ENCODE measurements at regions not wholly inside any gene's neighbourhood (a gene's known extent, or its start where the extent isn't known, plus 50 kb on each side); places are given as distances from the start of the nearest gene placed in this dataset.
"Not testable (repeated sequence)": the region's sequence is repeated elsewhere in the genome, so short reads cannot be mapped to it uniquely, and the experiment has no call there.

DNA sequence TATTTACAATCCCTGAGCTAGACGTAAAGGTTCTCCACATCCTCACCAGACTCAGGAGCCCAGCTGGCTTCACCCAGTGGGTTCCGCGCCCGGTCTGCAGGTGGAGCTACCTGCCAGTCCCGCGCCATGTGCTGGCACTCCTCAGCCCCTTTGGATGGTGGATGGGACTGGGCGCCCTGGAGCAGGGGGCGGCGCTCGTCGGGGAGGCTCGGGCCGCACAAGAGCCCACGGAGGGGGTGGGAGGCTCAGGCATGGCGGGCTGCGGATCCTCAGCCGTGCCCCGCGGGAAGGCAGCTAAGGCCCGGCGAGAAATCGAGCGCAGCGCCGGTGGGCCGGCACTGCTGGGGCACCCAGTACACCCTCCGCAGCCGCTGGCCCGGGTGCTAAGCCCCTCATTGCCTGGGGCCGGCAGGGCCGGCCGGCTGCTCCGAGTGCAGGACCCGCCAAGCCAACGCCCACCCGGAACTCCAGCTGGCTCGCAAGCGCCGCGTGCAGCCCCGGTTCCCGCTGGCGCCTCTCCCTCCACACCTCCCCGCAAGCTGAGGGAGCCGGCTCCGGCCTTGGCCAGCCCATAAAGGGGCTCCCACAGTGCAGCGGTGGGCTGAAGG is 448.3 kb downstream of the COL11A1 start:
- DNase-seq = not testable (repeated sequence)

DNA sequence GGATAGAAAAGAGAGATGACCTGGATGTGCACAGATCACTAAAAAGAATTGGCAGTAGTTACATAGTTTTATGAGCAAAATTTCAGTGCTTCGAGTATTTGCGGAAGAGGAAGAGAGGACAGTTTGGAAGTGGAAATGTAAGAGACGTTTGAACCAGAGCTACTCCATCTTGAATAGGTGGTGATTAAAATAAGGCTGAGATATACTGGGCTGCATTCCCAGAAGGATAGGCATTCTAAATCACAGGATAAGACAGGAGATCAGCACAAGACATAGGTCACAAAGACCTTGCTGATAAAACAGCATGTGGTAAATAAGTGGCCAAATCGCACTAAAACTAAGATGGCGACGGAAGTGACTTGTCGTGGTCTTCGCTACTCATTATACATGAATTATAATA is 453.3 kb downstream of the COL11A1 start:
- no peak for DNase-seq

DNA sequence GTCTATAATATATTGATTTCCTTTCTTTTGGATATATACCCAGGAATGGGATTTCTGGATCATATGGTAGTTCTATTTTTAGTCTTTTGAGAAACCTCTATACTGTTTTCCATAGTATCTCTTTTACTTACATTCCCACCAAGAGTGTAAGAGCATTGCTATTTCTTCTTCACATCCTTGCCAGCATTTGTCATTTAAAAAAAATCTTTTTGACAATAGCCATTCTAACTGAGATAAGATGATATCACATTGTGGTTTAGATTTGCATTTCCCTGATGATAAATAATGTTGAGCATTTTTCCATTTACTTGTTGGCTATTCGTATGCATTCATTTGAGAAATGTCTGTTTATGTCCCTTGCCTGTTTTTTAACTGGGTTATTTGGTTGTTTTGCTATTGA is 467.4 kb downstream of the COL11A1 start:
- DNase-seq = no peak

DNA sequence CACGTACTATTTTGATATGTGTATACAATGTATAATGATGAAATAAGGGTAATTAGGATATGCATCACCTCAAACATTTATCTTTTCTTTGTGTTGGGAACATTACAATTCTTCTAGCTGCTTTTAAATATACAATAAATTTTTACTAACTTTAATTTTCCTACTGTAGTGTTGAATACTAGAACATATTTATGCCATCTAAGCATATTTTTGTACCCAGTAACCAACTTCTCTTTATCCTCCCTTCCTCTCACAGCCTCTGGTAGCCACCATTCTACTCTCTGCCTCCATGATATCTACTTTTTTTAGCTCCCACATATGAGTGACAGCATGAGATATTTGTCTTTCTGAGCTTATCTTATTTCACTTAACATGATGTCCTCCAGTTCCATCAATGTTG is 468.0 kb downstream of the COL11A1 start:
- DNase-seq = no peak

GRCh38 chr1:102631691-102632090 is 476.6 kb downstream of the COL11A1 start:
- DNase-seq = no peak

GRCh38 chr1:102630041-102630440 is 478.3 kb downstream of the COL11A1 start:
- no peak for DNase-seq

GRCh38 chr1:102628109-102628613 is 480.2 kb downstream of the COL11A1 start:
- no peak for DNase-seq

DNA sequence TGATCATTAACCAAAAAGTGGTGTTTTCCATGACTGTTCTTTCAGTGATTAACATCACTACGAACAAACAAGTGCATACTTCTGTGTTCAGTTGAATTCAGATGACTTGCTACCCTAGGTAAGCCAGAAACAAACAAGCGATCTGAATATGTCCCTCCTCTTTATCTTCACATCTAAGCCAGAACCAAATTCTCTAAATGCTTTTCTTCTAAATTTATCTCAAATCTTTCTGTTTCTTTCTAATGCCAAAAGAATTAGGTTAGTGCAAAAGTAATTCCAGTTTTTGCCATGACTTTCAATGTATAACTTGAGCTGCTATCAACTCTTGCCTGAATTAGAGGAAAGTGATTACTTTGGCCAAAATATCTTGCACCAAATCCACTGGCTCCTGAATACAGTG is 481.2 kb downstream of the COL11A1 start:
- no peak for DNase-seq

GRCh38 chr1:102615896-102616295 is 492.4 kb downstream of the COL11A1 start:
- no peak for DNase-seq

GRCh38 chr1:102595106-102595505 is 513.2 kb downstream of the COL11A1 start:
- DNase-seq = no peak

- DNase-seq = no peak
Observed at GRCh38 chr1:102593276-102593675, 515.0 kb downstream of the COL11A1 start.

DNA sequence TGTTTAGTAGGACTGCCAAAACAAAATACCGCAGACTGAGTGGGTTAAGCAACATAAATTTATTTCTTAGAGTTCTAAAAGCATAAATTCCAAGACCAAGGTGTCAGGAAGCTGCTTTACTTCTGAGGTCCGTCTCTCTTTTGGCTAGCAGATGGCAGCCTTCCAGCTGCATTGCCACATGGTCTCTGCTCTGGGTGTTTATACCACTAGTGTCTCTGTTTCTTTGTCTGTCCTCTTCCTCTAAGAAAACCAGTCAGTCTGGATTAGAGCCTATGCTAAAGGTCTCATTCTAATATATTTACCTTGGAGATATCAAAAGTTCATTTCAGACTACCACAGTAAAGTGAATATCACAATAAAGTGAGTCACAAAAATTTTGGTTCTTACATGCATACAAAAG is 519.8 kb downstream of the COL11A1 start:
- DNase-seq = peak; percentile 4 to 35

DNA sequence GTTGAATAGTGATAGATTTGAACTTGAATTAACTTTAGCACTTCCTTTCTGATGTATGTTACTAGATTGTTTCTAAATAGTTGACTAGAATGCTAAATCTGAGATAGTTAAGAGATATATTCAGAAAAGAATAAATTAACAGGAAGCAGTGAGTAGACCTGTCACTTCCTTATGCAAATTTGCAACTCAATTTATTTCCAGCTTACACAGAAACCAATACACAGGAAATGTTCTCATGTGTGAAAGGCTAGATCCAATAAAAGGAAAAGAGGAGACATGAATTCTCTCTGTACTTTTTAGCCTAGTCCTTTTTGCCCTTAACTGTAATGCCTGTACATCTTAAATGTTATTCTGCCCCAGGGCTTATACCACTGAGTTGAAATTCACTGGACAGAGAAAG is 522.3 kb downstream of the COL11A1 start:
- DNase-seq = no peak

DNA sequence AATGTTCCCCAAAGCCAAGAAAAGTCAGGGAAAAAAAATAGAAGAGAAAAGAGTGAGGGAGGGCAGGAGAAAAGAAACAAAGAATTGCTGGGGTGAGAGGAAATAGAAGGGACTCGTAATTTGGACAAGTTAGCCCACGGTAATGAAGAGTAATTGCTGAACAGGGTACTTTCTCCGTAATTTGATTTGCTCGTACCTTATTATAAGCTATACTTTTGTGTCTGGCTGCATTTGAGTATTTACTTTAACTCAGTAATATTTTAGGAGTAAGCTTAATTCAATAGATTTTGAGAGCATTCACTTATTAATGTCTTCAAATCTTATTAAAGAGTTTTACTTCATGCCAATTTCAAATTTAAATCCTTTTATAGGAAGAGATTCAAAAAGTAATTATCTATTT is 527.5 kb downstream of the COL11A1 start:
- DNase-seq = no peak

DNA sequence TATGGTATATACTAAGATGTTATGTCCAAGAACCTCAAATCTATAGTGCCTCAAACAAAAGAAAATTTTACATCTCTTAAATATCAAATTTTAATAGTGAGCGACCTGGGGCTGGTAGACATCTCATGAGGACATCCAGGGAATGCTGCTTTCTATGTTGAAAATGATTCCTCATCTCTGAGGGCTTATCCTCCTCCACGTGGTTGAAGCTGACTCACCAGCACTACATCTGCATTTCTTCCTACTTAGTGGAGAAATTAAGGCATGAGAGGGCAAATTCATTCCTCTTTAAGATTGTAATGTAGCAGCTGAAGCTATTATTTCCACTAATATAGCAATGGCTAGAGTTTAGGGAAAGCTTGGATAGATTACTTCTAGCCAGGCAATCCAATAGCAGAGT is 529.5 kb downstream of the COL11A1 start:
- DNase-seq = no peak

DNA sequence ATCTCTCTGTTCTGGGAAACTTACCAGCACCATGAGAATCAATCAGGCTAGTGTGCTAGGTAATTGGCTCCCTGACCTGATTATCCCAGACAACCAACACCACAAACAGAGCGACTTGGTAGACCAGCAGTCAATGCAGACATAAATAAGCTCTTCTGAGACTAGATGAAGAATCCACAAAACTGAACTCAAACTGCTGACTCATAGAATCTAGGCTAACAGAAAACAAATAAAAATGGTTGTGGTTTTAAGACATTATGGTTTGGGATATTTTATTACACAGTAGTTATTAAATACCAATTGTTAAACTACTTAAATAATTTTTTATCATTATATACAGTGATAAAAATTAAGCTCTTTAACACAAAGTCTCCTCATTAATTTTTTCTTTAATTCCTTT is 535.7 kb downstream of the COL11A1 start:
- no peak for DNase-seq

DNA sequence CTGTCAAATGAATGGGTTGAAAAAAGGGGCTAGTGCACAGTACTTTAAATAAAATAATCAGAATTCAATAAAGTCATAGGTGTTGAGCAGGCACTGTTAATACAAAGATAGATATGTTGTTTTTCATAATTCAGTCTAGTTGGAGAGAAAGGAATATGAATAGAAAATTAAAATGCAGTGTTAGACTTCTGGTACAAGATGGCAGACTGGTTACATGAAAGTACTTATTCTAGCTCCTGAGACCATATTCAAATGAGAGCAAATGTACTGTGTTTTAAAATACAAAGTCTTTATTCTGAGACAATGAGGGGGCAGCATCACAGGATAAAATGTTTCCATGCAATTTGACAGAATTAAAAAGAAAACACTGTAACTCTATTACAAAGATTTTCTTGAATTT is 542.1 kb downstream of the COL11A1 start:
- DNase-seq = no peak

- no peak for DNase-seq
Observed at GRCh38 chr1:102562380-102562779, 545.9 kb downstream of the COL11A1 start.

GRCh38 chr1:102550729-102551384 is 554.1 kb upstream of the OLFM3 start:
- DNase-seq = peak; percentile 35 to 57

GRCh38 chr1:102546251-102546650 is 549.5 kb upstream of the OLFM3 start:
- DNase-seq = no peak

- no peak for DNase-seq
Observed at GRCh38 chr1:102535829-102536505, 539.2 kb upstream of the OLFM3 start.

DNA sequence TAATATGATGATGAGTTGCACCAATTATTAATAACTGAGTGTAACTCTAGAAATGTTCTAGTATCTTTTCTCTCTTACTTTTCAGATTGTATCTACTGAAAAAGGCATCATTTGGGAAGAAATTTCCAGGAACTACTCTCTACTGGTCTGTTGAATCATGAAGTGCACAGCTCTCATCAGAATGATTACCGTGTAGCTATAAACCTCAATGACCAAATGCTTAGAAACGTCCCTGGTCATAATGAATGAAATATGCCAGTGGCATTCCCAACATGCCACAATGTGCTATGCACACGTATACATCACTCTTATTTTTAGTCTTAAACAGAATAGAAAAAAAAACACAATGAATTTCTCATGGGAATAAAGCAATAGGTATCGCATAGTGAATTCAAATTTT is 534.3 kb upstream of the OLFM3 start:
- no peak for DNase-seq

- no peak for DNase-seq
Observed at GRCh38 chr1:102529446-102529845, 532.7 kb upstream of the OLFM3 start.

GRCh38 chr1:102500758-102501157 is 504.0 kb upstream of the OLFM3 start:
- DNase-seq = no peak

All from NCI-H524 (cell line).